GM23338 (cell line): ENCODE measurements at regions not wholly inside any gene's neighbourhood (a gene's known extent, or its start where the extent isn't known, plus 50 kb on each side); places are given as distances from the start of the nearest gene placed in this dataset.

ENCODE experiments used
- ATAC-seq: fragments of 200-7000 bp; cut with Tn5 transposase; 3 replicates; pipeline ENCODE4 v1.9.1; 2020
- DNase-seq: peaks from one replicate; pipeline ENCODE4 v3.0.0-alpha.2; 2015; ENCODE audit warnings: low spot score
- H2AFZ ChIP-seq: fragments of 200-600 bp; sonication (generic); 2 replicates; pipeline ENCODE4 v1.8.0; 2016; ENCODE audit warnings: antibody characterized with exemption, mild to moderate bottlenecking, moderate library complexity
- H3F3A ChIP-seq: fragments of 200-600 bp; sonication (generic); replicated peaks from 2 replicates; pipeline ENCODE4 v1.8.0; 2017; ENCODE audit warnings: antibody characterized with exemption, mixed run types, low read depth
- H3K27ac ChIP-seq: fragments of 200-600 bp; sonication (generic); 2 replicates; pipeline ENCODE4 v1.6.1; 2016; ENCODE audit warnings: low read depth
- H3K27me3 ChIP-seq: fragments of 200-600 bp; sonication (generic); 2 replicates; pipeline ENCODE4 v1.8.0; 2016; ENCODE audit warnings: mild to moderate bottlenecking, mixed run types, moderate library complexity; ENCODE audit not compliant: insufficient read depth
- H3K36me3 ChIP-seq: fragments of 200-600 bp; sonication (generic); 2 replicates; pipeline ENCODE4 v1.8.0; 2016; ENCODE audit warnings: mild to moderate bottlenecking; ENCODE audit not compliant: insufficient read depth
- H3K4me1 ChIP-seq: fragments of 200-600 bp; sonication (generic); 2 replicates; pipeline ENCODE4 v1.8.0; 2016; ENCODE audit warnings: mild to moderate bottlenecking, moderate library complexity; ENCODE audit not compliant: insufficient read depth
- H3K4me2 ChIP-seq: fragments of 200-600 bp; sonication (generic); 2 replicates; pipeline ENCODE4 v1.7.1; 2017; ENCODE audit warnings: mixed run types
- H3K4me3 ChIP-seq: fragments of 200-600 bp; sonication (generic); 2 replicates; pipeline ENCODE4 v1.6.1; 2016; ENCODE audit warnings: mixed run types
- H3K79me2 ChIP-seq: fragments of 200-600 bp; sonication (generic); replicated peaks from 2 replicates; pipeline ENCODE4 v1.8.0; 2017; ENCODE audit warnings: mild to moderate bottlenecking; ENCODE audit not compliant: insufficient read depth
- H3K9me2 ChIP-seq: fragments of 200-600 bp; sonication (generic); 2 replicates; pipeline ENCODE4 v1.8.0; 2017; ENCODE audit not compliant: insufficient read depth
- H4K20me1 ChIP-seq: fragments of 200-600 bp; sonication (generic); replicated peaks from 2 replicates; pipeline ENCODE4 v1.8.0; 2017; ENCODE audit warnings: mild to moderate bottlenecking; ENCODE audit not compliant: insufficient read depth
- H3K27ac Mint-ChIP-seq: 2 replicates; pipeline ENCODE4 v1.8.0; 2020; ENCODE audit warnings: inconsistent platforms, mild to moderate bottlenecking, moderate library complexity, mixed read lengths
- H3K27me3 Mint-ChIP-seq: 3 replicates; pipeline ENCODE4 v1.8.0; 2022; ENCODE audit warnings: low read depth, mild to moderate bottlenecking, moderate library complexity, mixed read lengths, inconsistent platforms; ENCODE audit not compliant: insufficient read depth, poor library complexity
- H3K36me3 Mint-ChIP-seq: 3 replicates; pipeline ENCODE4 v1.8.0; 2021; ENCODE audit warnings: low read depth, mild to moderate bottlenecking, inconsistent platforms, moderate library complexity, mixed read lengths
- H3K4me1 Mint-ChIP-seq: 3 replicates; pipeline ENCODE4 v1.8.0; 2020; ENCODE audit warnings: mild to moderate bottlenecking, inconsistent platforms, mixed read lengths
- H3K4me3 Mint-ChIP-seq: 3 replicates; pipeline ENCODE4 v1.8.0; 2021; ENCODE audit warnings: moderate library complexity, mild to moderate bottlenecking, inconsistent platforms, mixed read lengths
- H3K9me3 Mint-ChIP-seq: 3 replicates; pipeline ENCODE4 v1.8.0; 2020; ENCODE audit warnings: moderate library complexity, mild to moderate bottlenecking, inconsistent platforms, mixed read lengths
- CREB1 ChIP-seq: fragments of 250-450 bp; sonication (Bioruptor Pico); IDR thresholded peaks from 2 replicates; pipeline ENCODE4 v1.5.0; 2020; ENCODE audit warnings: low read depth, mild to moderate bottlenecking, moderate library complexity
- EZH2 ChIP-seq: fragments of 200-600 bp; sonication (generic); IDR thresholded peaks from one replicate; pipeline ENCODE4 v1.8.0; 2017; ENCODE audit warnings: antibody characterized with exemption, mild to moderate bottlenecking, low read depth; ENCODE audit not compliant: unreplicated experiment
- EZH2phosphoT487 ChIP-seq: fragments of 200-600 bp; sonication (generic); IDR thresholded peaks from one replicate; pipeline ENCODE4 v1.8.1; 2018; ENCODE audit warnings: antibody characterized with exemption; ENCODE audit not compliant: unreplicated experiment
- JUNB ChIP-seq: IDR thresholded peaks from one replicate; pipeline ENCODE4 v1.6.1; 2016; ENCODE audit warnings: antibody characterized with exemption; ENCODE audit not compliant: unreplicated experiment
- NANOG ChIP-seq: IDR thresholded peaks from 2 replicates; pipeline ENCODE4 v1.6.1; 2016; ENCODE audit warnings: antibody characterized with exemption, borderline replicate concordance
- POLR2AphosphoS5 ChIP-seq: IDR thresholded peaks from 2 replicates; pipeline ENCODE4 v1.6.1; 2016; ENCODE audit warnings: antibody characterized with exemption, low read depth
- STAT1 ChIP-seq: IDR thresholded peaks from one replicate; pipeline ENCODE4 v1.6.1; 2016; ENCODE audit warnings: antibody characterized with exemption; ENCODE audit not compliant: unreplicated experiment
- ZNF114 ChIP-seq: fragments of 250-450 bp; sonication (Bioruptor Pico); IDR thresholded peaks from 2 replicates; pipeline ENCODE4 v1.5.0; 2020; ENCODE audit warnings: mild to moderate bottlenecking, moderate library complexity
- TF ChIP-seq, protein P1 (sequence below), 2 experiments: fragments of 200-600 bp in 1 of 2; sonication (generic) in 1 of 2; conservative IDR thresholded peaks; 2 replicates each; pipeline versions ENCODE4 v1.5.1 to v1.6.1; 2016 to 2017; ENCODE audit warnings: antibody characterized with exemption in 2 of 2, low read depth in 2 of 2, mild to moderate bottlenecking in 2 of 2, moderate library complexity in 1 of 2
- TF ChIP-seq, protein P2 (sequence below): IDR thresholded peaks from 2 replicates; pipeline ENCODE4 v1.6.1; 2016; ENCODE audit warnings: antibody characterized with exemption
- TF ChIP-seq, protein P3 (sequence below): fragments of 250-450 bp; sonication (Bioruptor Pico); IDR thresholded peaks from 2 replicates; pipeline ENCODE4 v1.5.0; 2020; ENCODE audit warnings: mild to moderate bottlenecking, moderate library complexity

DNA sequence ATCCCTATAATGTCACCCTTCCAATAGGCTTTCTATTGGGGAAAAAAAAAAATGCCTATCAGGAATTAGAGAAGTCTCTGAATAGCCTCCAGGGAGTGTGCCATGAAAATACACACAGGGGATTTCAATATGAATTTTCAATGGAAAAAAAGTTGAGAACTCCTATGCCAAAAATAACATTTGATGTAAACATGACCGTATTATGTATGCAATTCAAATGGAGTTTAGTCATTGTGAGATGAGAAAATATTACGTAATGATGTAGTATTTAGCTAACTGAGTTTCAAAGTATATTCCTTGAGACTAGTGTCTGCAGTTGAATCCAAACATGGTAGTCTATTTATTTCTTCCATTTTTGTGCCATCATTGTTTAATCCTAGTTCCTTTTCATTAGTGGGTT is 182.3 kb downstream of the BLID start:
- TF ChIP-seq JUNB = no peak
- no peak for TF ChIP-seq POLR2AphosphoS5
- no peak for TF ChIP-seq CREB1
- no peak for TF ChIP-seq EZH2
- TF ChIP-seq, protein P1, sequence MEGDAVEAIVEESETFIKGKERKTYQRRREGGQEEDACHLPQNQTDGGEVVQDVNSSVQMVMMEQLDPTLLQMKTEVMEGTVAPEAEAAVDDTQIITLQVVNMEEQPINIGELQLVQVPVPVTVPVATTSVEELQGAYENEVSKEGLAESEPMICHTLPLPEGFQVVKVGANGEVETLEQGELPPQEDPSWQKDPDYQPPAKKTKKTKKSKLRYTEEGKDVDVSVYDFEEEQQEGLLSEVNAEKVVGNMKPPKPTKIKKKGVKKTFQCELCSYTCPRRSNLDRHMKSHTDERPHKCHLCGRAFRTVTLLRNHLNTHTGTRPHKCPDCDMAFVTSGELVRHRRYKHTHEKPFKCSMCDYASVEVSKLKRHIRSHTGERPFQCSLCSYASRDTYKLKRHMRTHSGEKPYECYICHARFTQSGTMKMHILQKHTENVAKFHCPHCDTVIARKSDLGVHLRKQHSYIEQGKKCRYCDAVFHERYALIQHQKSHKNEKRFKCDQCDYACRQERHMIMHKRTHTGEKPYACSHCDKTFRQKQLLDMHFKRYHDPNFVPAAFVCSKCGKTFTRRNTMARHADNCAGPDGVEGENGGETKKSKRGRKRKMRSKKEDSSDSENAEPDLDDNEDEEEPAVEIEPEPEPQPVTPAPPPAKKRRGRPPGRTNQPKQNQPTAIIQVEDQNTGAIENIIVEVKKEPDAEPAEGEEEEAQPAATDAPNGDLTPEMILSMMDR (conservative IDR thresholded peaks at IDR 0.05; ENCODE audit: low read depth in 2 of 2) = no peak
- no peak for TF ChIP-seq STAT1
- TF ChIP-seq EZH2phosphoT487 = no peak
- TF ChIP-seq, protein P2, sequence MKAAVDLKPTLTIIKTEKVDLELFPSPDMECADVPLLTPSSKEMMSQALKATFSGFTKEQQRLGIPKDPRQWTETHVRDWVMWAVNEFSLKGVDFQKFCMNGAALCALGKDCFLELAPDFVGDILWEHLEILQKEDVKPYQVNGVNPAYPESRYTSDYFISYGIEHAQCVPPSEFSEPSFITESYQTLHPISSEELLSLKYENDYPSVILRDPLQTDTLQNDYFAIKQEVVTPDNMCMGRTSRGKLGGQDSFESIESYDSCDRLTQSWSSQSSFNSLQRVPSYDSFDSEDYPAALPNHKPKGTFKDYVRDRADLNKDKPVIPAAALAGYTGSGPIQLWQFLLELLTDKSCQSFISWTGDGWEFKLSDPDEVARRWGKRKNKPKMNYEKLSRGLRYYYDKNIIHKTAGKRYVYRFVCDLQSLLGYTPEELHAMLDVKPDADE = no peak
- no peak for TF ChIP-seq ZNF114 (CRISPR knock-in tag)
- TF ChIP-seq, protein P3, sequence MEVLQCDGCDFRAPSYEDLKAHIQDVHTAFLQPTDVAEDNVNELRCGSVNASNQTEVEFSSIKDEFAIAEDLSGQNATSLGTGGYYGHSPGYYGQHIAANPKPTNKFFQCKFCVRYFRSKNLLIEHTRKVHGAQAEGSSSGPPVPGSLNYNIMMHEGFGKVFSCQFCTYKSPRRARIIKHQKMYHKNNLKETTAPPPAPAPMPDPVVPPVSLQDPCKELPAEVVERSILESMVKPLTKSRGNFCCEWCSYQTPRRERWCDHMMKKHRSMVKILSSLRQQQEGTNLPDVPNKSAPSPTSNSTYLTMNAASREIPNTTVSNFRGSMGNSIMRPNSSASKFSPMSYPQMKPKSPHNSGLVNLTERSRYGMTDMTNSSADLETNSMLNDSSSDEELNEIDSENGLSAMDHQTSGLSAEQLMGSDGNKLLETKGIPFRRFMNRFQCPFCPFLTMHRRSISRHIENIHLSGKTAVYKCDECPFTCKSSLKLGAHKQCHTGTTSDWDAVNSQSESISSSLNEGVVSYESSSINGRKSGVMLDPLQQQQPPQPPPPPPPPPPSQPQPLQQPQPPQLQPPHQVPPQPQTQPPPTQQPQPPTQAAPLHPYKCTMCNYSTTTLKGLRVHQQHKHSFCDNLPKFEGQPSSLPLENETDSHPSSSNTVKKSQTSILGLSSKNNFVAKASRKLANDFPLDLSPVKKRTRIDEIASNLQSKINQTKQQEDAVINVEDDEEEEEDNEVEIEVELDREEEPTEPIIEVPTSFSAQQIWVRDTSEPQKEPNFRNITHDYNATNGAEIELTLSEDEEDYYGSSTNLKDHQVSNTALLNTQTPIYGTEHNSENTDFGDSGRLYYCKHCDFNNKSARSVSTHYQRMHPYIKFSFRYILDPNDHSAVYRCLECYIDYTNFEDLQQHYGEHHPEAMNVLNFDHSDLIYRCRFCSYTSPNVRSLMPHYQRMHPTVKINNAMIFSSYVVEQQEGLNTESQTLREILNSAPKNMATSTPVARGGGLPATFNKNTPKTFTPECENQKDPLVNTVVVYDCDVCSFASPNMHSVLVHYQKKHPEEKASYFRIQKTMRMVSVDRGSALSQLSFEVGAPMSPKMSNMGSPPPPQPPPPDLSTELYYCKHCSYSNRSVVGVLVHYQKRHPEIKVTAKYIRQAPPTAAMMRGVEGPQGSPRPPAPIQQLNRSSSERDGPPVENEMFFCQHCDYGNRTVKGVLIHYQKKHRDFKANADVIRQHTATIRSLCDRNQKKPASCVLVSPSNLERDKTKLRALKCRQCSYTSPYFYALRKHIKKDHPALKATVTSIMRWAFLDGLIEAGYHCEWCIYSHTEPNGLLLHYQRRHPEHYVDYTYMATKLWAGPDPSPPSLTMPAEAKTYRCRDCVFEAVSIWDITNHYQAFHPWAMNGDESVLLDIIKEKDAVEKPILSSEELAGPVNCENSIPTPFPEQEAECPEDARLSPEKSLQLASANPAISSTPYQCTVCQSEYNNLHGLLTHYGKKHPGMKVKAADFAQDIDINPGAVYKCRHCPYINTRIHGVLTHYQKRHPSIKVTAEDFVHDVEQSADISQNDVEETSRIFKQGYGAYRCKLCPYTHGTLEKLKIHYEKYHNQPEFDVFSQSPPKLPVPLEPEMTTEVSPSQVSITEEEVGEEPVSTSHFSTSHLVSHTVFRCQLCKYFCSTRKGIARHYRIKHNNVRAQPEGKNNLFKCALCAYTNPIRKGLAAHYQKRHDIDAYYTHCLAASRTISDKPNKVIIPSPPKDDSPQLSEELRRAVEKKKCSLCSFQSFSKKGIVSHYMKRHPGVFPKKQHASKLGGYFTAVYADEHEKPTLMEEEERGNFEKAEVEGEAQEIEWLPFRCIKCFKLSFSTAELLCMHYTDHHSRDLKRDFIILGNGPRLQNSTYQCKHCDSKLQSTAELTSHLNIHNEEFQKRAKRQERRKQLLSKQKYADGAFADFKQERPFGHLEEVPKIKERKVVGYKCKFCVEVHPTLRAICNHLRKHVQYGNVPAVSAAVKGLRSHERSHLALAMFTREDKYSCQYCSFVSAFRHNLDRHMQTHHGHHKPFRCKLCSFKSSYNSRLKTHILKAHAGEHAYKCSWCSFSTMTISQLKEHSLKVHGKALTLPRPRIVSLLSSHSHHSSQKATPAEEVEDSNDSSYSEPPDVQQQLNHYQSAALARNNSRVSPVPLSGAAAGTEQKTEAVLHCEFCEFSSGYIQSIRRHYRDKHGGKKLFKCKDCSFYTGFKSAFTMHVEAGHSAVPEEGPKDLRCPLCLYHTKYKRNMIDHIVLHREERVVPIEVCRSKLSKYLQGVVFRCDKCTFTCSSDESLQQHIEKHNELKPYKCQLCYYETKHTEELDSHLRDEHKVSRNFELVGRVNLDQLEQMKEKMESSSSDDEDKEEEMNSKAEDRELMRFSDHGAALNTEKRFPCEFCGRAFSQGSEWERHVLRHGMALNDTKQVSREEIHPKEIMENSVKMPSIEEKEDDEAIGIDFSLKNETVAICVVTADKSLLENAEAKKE (CRISPR knock-in tag) = no peak
- no peak for TF ChIP-seq NANOG
- Histone ChIP-seq H3K79me2 (no peaks in the 10 kb centered on the region), H3K36me3 (no peaks in the 10 kb centered on the region), H3K9me2 (0 out of 2 replicates have a peak, but pooled peaks cover 5% of the 10 kb centered on the region), H3K27me3 (peaks cover 8% of the 10 kb centered on the region; the same call in 1 of the 2 replicates), H3K4me1 (peaks cover 30% of the 10 kb centered on the region), H3K27ac (no peak overlapping the region), H3F3A (no peaks in the 10 kb centered on the region), H2AFZ (no peak overlapping the region), H4K20me1 (no peaks in the 10 kb centered on the region), H3K4me2 (peak overlapping the region; percentile 37; the same call in 1 of the 2 replicates), H3K4me3 (no peak overlapping the region)
- no peaks in the 10 kb centered on the region for H3K9me3 Mint-ChIP-seq
- no peak for ATAC-seq
- peaks cover 4% of the 10 kb centered on the region for H3K27me3 Mint-ChIP-seq
- DNase-seq = no peak
- no peaks in the 10 kb centered on the region for H3K36me3 Mint-ChIP-seq
- H3K27ac Mint-ChIP-seq = no peak overlapping the region
- H3K4me3 Mint-ChIP-seq = no peak overlapping the region
- peaks cover 19% of the 10 kb centered on the region; the same call in 2 of the 3 replicates for H3K4me1 Mint-ChIP-seq
